Dendritic cell treated with granulocyte-macrophage colony-stimulating factor and Interleukin-4, amounts not matched to agents 40 ng/mL and 50 ng/mL, for 4 days (primary cell): ENCODE measurements at regions not wholly inside any gene's neighbourhood (a gene's known extent, or its start where the extent isn't known, plus 50 kb on each side); places are given as distances from the start of the nearest gene placed in this dataset.

Source experiments
- H3K27ac Mint-ChIP-seq: one replicate; pipeline ENCODE4 v1.8.0; 2022; ENCODE audit warnings: mild to moderate bottlenecking, mixed read lengths
- H3K27me3 Mint-ChIP-seq: one replicate; pipeline ENCODE4 v1.8.0; 2022; ENCODE audit warnings: mild to moderate bottlenecking, mixed read lengths
- H3K36me3 Mint-ChIP-seq: one replicate; pipeline ENCODE4 v1.8.0; 2022; ENCODE audit warnings: low read depth, mixed read lengths
- H3K4me1 Mint-ChIP-seq: one replicate; pipeline ENCODE4 v1.8.0; 2022; ENCODE audit warnings: low read depth, mixed read lengths
- H3K4me3 Mint-ChIP-seq: one replicate; pipeline ENCODE4 v1.8.0; 2022; ENCODE audit warnings: mild to moderate bottlenecking, moderate library complexity, mixed read lengths
- H3K9me3 Mint-ChIP-seq: one replicate; pipeline ENCODE4 v1.8.0; 2022; ENCODE audit warnings: mixed read lengths
- intact Hi-C: fragments of 100-400 bp; cut with micrococcal nuclease; formaldehyde crosslinking; loops from one replicate; pipeline ENCODE4 v1.15.0; 2022

DNA sequence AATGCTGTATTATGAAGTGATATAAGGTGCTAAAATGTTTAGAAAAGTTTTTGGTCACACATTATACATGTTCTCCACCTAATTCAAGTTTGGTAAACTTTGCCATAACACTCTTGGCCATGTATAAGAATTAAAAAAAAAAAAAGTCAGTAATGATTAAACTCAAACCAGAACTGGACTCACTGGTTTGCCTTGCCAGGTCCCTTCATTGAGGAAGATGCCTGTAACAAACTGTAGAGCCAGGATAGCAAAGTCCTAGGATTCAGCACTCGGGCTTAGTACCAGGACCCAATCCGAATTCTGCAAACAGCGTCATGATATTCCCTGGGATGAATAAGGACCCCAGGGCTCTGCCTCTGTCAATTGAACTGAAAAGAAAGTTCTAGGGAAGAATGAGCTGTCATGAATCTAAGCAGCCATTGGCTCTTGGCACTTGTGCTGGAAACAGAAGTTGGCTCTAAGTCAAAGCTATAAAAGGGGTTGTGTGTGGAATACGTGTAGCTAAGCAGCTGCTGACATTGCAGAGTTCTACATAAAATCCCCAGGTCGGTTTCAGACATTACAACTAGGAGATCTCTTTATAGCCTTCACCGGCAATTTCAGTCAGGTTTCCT, 216.9 kb downstream of the C7orf25 start:
- H3K4me3 Mint-ChIP-seq: no peak overlapping the region
- no peaks in the 10 kb centered on the region for H3K4me1 Mint-ChIP-seq
- H3K36me3 Mint-ChIP-seq: no peaks in the 10 kb centered on the region
- no peaks in the 10 kb centered on the region for H3K9me3 Mint-ChIP-seq
- H3K27ac Mint-ChIP-seq: no peak overlapping the region
- H3K27me3 Mint-ChIP-seq: no peaks in the 10 kb centered on the region
- intact Hi-C loops: no loop called here

DNA sequence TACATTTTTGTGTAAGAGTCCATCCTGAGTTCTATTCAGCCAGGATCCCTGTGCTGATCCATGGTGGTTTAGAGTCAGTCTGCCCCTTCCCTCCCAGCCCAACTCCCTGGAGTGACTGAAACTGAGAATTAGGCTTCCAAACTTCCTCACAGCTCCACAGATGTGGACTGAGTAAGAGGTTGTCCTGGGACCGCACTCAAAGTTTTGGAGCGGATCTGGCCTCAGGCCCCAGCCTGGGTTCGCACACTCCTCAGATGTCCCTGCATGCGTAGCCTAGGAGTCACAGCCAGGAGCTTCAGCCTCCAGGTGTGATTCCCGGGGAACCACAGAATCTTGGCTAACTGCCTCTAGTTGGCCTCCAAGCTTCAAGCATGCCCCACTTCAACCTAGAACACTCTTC, 218.1 kb downstream of the C7orf25 start:
- Mint-ChIP-seq H3K9me3 (no peaks in the 10 kb centered on the region), H3K36me3 (no peaks in the 10 kb centered on the region), H3K27ac (no peak overlapping the region), H3K27me3 (no peaks in the 10 kb centered on the region), H3K4me3 (no peak overlapping the region), H3K4me1 (no peaks in the 10 kb centered on the region)
- intact Hi-C loops: no loop called here

DNA sequence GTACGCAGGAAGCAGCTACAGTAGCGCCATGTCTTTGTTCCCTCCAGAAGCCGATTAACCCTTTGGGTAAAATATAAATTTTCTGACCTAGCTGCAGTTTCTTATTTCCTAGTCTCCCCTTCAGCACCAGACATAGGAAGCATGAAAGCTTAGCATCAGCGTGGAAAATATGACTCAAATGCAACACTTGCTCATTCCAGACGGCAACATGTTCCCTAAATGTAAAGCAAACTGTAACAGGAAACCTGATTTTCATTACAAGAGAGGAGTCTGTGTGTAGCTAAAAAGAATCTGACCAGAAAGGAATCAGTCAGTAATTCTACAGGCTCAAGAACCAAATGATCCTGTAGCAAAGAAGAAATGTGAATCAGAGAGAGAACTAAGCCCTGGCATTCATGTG, 219.2 kb downstream of the C7orf25 start:
- intact Hi-C loops: no loop called here
- H3K27me3 Mint-ChIP-seq: no peaks in the 10 kb centered on the region

DNA sequence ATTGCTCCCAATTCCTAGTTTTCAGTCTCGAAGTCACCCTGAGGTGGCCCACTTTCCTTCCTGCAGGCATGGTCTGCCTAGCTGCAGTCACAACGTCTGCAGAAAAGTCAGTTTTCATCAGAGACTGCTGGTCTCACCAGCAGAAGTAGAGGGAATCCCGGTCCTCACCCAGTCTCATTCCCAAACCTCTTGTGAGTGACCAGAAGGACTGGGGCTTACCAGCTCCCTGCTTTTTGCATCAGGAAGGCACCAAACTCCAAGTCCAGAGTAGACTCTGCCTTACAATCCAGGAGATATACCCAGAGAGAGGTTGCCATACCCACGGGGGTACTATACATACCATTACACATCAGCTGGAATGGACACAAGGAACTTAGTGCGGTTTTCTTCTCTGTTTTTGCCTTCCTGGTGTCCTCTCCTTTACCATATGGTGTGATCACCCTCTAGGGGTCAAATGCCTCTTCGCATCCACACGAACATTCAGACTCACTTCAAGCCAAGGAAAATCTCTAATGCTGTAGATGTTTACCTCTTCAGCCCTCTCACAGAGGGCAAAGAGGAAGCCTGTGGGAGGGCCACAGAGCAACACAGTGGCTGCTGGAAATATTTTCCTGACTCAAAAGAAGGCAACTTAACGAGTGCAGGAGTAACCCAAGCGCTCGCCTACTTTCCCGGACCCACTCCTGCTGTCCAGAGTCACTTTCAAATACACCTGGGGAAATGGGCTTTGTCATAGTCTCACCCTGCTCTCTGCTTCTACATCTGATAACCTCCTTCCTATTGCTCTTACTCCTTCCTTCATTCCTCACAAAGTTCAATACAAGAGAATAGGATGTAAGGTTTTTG, 220.9 kb downstream of the C7orf25 start:
- H3K36me3 Mint-ChIP-seq: no peaks in the 10 kb centered on the region
- H3K4me1 Mint-ChIP-seq: no peaks in the 10 kb centered on the region

More for the DNA sequence above, 219.2 kb downstream of the C7orf25 start:
- Mint-ChIP-seq H3K9me3 (no peaks in the 10 kb centered on the region), H3K27ac (no peak overlapping the region), H3K4me3 (no peak overlapping the region), H3K36me3 (no peaks in the 10 kb centered on the region), H3K4me1 (no peaks in the 10 kb centered on the region)

GRCh38 chr7:42689626-42690025, 222.2 kb downstream of the C7orf25 start:
- H3K36me3 Mint-ChIP-seq: no peaks in the 10 kb centered on the region
- no peaks in the 10 kb centered on the region for H3K27me3 Mint-ChIP-seq
- intact Hi-C loops: no loop called here
- no peaks in the 10 kb centered on the region for H3K9me3 Mint-ChIP-seq
- no peak overlapping the region for H3K4me3 Mint-ChIP-seq
- no peak overlapping the region for H3K27ac Mint-ChIP-seq
- no peaks in the 10 kb centered on the region for H3K4me1 Mint-ChIP-seq

More for the DNA sequence above, 220.9 kb downstream of the C7orf25 start:
- intact Hi-C loops: no loop called here
- Mint-ChIP-seq H3K27me3 (no peaks in the 10 kb centered on the region), H3K4me3 (no peak overlapping the region), H3K27ac (no peak overlapping the region), H3K9me3 (no peaks in the 10 kb centered on the region)

DNA sequence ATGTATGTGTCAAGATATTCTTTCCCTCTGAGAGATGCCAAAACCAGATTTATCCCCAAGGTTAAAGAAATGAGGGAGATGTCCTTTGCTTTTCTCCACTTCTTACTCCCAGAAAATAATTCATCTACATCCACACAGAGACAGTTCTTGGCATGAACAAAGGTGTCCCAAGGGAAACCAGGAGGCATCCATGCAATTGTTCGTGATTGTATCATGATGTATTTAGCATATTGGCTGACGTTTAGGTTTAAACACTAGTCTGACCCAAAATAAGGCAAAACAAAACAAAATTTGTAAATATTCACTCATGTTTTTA, 223.9 kb downstream of the C7orf25 start:
- intact Hi-C loops: no loop called here
- H3K4me1 Mint-ChIP-seq: no peaks in the 10 kb centered on the region
- H3K27me3 Mint-ChIP-seq: no peaks in the 10 kb centered on the region
- no peaks in the 10 kb centered on the region for H3K36me3 Mint-ChIP-seq
- H3K27ac Mint-ChIP-seq: no peak overlapping the region
- H3K9me3 Mint-ChIP-seq: no peaks in the 10 kb centered on the region
- H3K4me3 Mint-ChIP-seq: no peak overlapping the region

GRCh38 chr7:42687211-42688055, 224.4 kb downstream of the C7orf25 start:
- H3K9me3 Mint-ChIP-seq: no peaks in the 10 kb centered on the region
- no peaks in the 10 kb centered on the region for H3K4me1 Mint-ChIP-seq
- intact Hi-C loops: no loop called here
- no peaks in the 10 kb centered on the region for H3K36me3 Mint-ChIP-seq
- no peaks in the 10 kb centered on the region for H3K27me3 Mint-ChIP-seq
- H3K27ac Mint-ChIP-seq: no peak overlapping the region
- H3K4me3 Mint-ChIP-seq: no peak overlapping the region

GRCh38 chr7:42686594-42687156, 225.2 kb downstream of the C7orf25 start:
- Mint-ChIP-seq H3K4me1 (no peaks in the 10 kb centered on the region), H3K9me3 (no peaks in the 10 kb centered on the region), H3K27me3 (no peaks in the 10 kb centered on the region), H3K4me3 (no peak overlapping the region), H3K36me3 (no peaks in the 10 kb centered on the region), H3K27ac (no peak overlapping the region)
- intact Hi-C loops: no loop called here

DNA sequence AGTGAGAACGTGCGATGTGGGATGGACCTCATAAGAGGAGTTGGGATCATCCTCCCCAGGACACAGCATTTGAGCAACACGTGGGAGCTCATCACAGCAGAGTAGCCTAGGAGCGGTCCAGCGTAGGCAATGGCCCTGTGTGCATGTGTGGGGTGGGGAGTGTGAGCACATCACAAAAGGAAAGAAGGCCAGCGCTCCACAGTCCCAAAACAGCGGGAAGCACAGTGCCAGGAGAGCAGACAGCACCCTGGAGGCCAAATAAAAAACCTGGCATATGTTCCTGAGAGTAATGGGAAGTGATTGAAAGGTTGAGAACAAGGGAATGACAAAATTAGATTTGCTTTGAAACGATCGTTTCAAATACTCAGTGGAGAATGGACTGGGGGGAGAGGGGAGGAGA, 226.0 kb downstream of the C7orf25 start:
- H3K27ac Mint-ChIP-seq: no peak overlapping the region
- no peaks in the 10 kb centered on the region for H3K36me3 Mint-ChIP-seq

GRCh38 chr7:42677751-42678699, 233.8 kb downstream of the C7orf25 start:
- Mint-ChIP-seq H3K27me3 (no peaks in the 10 kb centered on the region), H3K36me3 (no peaks in the 10 kb centered on the region), H3K4me3 (no peak overlapping the region), H3K9me3 (no peaks in the 10 kb centered on the region), H3K27ac (no peak overlapping the region), H3K4me1 (no peaks in the 10 kb centered on the region)
- intact Hi-C loops: no loop called here

More for the DNA sequence above, 226.0 kb downstream of the C7orf25 start:
- Mint-ChIP-seq H3K4me3 (no peak overlapping the region), H3K27me3 (no peaks in the 10 kb centered on the region), H3K9me3 (no peaks in the 10 kb centered on the region), H3K4me1 (no peaks in the 10 kb centered on the region)
- intact Hi-C loops: no loop called here

DNA sequence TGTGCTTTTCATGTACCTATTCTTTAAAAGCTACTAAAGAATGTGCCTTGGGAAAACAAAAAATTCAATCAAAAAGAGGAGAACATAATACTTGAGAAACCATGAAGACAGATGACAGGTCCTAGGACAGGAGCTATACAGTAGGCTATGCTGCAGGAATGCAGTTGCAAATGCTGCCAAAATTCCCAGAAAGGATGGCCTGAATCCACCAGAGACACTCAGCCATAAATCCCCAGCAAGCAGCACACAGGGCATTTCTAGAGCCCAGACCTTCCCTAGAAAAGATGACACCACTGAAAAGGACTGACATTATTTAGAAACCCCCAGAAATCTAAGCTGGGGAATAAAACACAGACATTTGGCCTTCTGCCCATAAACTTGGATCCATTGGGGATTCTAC, 237.3 kb downstream of the C7orf25 start:
- Mint-ChIP-seq H3K9me3 (no peaks in the 10 kb centered on the region), H3K4me3 (no peak overlapping the region), H3K27me3 (no peaks in the 10 kb centered on the region)

GRCh38 chr7:42673951-42674350, 237.9 kb downstream of the C7orf25 start:
- no peaks in the 10 kb centered on the region for H3K27me3 Mint-ChIP-seq
- H3K4me3 Mint-ChIP-seq: no peak overlapping the region
- no peaks in the 10 kb centered on the region for H3K36me3 Mint-ChIP-seq
- no peak overlapping the region for H3K27ac Mint-ChIP-seq
- intact Hi-C loops: no loop called here
- H3K9me3 Mint-ChIP-seq: no peaks in the 10 kb centered on the region
- no peaks in the 10 kb centered on the region for H3K4me1 Mint-ChIP-seq

More for the DNA sequence above, 237.3 kb downstream of the C7orf25 start:
- no peak overlapping the region for H3K27ac Mint-ChIP-seq
- intact Hi-C loops: no loop called here
- no peaks in the 10 kb centered on the region for H3K4me1 Mint-ChIP-seq
- no peaks in the 10 kb centered on the region for H3K36me3 Mint-ChIP-seq

GRCh38 chr7:42672339-42672999, 239.4 kb downstream of the C7orf25 start:
- no peaks in the 10 kb centered on the region for H3K36me3 Mint-ChIP-seq
- no peak overlapping the region for H3K27ac Mint-ChIP-seq
- H3K4me1 Mint-ChIP-seq: no peaks in the 10 kb centered on the region
- no peaks in the 10 kb centered on the region for H3K27me3 Mint-ChIP-seq
- intact Hi-C loops: no loop called here
- peaks cover 5% of the 10 kb centered on the region for H3K9me3 Mint-ChIP-seq
- H3K4me3 Mint-ChIP-seq: no peak overlapping the region
